ENCODE measurements at regions not wholly inside any gene's neighbourhood (a gene's known extent, or its start where the extent isn't known, plus 50 kb on each side); places are given as distances from the start of the nearest gene placed in this dataset.

GRCh38 chr2:19465978-19466377 lies 107.6 kb upstream of the OSR1 start:
- TF ChIP-seq, protein P1, sequence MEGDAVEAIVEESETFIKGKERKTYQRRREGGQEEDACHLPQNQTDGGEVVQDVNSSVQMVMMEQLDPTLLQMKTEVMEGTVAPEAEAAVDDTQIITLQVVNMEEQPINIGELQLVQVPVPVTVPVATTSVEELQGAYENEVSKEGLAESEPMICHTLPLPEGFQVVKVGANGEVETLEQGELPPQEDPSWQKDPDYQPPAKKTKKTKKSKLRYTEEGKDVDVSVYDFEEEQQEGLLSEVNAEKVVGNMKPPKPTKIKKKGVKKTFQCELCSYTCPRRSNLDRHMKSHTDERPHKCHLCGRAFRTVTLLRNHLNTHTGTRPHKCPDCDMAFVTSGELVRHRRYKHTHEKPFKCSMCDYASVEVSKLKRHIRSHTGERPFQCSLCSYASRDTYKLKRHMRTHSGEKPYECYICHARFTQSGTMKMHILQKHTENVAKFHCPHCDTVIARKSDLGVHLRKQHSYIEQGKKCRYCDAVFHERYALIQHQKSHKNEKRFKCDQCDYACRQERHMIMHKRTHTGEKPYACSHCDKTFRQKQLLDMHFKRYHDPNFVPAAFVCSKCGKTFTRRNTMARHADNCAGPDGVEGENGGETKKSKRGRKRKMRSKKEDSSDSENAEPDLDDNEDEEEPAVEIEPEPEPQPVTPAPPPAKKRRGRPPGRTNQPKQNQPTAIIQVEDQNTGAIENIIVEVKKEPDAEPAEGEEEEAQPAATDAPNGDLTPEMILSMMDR (IDR thresholded peaks at IDR 0.05; ENCODE audit: extremely low read depth, missing control alignments), result no peak
- no peak for DNase-seq (ENCODE audit: low spot score)

DNA sequence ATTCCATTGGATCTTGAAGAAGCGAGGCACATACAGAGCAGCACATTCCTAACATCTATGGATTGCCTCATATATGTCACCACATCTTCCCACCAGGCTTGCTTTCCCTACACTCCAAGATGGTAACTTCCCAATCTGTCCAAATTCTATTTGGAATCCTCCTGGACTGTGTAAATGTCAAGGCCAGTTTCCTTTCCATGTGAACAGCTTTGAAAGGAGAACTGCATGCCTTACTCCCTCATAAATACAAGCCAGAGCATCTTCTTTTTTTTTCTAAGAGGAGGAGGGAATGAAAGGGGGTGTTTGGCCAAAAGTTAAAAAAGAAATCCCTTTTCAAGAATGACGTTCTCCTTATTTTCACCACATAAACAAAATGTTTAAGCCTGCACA lies 103.8 kb upstream of the OSR1 start:
- no peak for DNase-seq (ENCODE audit: low spot score)
- TF ChIP-seq, protein P1 (IDR thresholded peaks at IDR 0.05; ENCODE audit: extremely low read depth, missing control alignments), result no peak

DNA sequence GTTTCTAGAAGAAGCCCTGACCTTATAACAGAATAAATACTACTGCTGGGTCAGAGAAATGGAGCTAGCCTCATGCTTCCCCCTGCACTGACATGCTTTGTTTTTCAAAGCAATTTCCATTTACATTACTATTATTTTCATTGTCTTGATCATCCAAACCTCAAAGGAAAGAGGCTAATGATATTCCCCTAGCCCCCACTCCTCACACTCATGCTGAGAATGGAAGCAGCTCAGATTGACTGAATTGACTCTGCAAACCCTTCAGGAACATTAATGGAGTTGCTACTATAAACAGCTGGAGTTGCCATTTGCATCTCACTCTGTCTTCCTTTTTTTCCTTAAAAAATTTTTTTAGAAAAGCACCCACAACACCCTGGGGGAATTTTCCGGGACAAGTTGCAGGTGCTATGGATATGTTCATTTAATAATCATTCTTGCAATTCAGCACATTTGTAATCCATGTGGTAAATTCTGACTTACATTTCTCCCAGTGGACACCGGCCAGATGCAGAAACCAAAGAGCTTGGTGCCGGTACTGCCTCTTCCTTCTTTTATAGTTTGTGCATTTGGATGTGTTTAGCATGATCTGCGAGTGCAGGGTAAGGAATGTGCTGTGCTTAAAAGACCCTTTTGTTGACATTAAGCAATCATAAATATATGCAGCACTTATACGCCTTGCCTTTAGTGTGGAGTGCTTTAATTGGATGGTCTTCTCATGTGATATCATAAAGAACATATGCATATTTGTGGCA lies 103.3 kb upstream of the OSR1 start:
- TF ChIP-seq, protein P1 (IDR thresholded peaks at IDR 0.05; ENCODE audit: extremely low read depth, missing control alignments), result no peak
- DNase-seq (ENCODE audit: low spot score), result no peak

- TF ChIP-seq, protein P1 (IDR thresholded peaks at IDR 0.05; ENCODE audit: extremely low read depth, missing control alignments), result no peak
These were observed 102.3 kb upstream of the OSR1 start for GRCh38 chr2:19460761-19461160.

DNA sequence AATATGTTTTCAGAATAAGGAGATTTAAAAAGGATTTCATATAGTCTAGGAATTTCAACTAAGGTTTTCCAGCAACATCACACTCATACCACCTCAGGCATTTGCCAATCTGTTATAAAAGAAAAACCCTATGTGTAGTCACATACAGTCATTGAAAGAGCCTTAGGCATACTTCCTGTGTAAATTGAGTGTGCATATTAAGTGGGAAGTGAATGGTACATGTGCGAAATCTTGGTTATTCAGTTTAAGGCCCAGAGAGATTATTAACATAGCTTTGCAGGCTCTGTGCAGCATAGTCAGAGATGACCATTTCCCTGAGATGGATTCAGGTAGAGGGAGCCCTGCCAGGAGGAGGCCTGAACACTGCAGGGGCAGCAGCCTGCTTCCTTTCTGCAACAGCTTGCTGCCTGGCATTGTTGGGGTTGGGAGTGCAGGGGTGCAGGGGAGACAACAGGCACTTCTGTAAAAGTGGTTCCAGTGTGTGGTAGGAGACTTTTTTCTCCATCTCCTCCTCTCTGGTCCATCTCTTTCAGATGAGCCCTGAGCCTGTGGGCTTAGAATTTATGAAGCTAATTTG lies 100.1 kb upstream of the OSR1 start:
- no peak for DNase-seq (ENCODE audit: low spot score)
- TF ChIP-seq, protein P1 (IDR thresholded peaks at IDR 0.05; ENCODE audit: extremely low read depth, missing control alignments), result no peak

More at GRCh38 chr2:19460761-19461160, 102.3 kb upstream of the OSR1 start:
- DNase-seq (ENCODE audit: low spot score), result no peak

GRCh38 chr2:19457809-19458208 lies 99.4 kb upstream of the OSR1 start:
- no peak for DNase-seq (ENCODE audit: low spot score)
- TF ChIP-seq, protein P1 (IDR thresholded peaks at IDR 0.05; ENCODE audit: extremely low read depth, missing control alignments), result no peak

- DNase-seq (ENCODE audit: low spot score), result no peak
- TF ChIP-seq, protein P1 (IDR thresholded peaks at IDR 0.05; ENCODE audit: extremely low read depth, missing control alignments), result no peak
These were observed 98.4 kb upstream of the OSR1 start for GRCh38 chr2:19456705-19457309.

All from GM20000 (cell line).